ENCODE measurements at regions not wholly inside any gene's neighbourhood (a gene's known extent, or its start where the extent isn't known, plus 50 kb on each side); places are given as distances from the start of the nearest gene placed in this dataset.
"Not testable (repeated sequence)": the region's sequence is repeated elsewhere in the genome, so short reads cannot be mapped to it uniquely, and the experiment has no call there.

DNA sequence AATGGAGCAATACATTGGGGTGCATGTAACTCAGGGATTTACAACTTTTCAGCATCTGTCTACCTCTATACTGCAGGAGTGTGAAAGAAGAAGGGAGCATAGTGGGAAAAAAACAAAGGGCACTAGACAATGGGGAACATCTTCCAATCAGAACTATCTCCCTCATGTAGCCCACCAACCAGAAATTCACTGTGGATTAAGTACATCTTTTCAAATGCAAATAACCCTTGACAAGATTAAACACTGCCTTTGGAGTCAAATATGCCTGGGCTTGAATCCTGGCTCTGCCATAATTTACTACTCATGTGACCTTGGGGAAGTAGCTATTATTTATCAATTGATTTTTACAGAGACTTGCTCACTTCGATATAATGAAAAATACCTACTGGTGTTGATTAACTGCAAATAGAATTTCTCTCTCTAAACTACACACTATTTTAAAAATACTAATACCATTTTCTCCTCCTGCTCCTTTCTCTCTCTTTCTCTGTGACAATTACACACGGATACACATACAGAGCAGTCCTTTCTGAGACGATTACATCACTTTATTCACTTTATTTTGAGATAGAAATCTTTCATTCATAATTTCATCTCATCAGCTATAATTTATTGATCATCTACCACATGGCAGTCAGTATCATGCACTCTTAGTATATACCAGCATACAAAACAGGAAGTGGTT, 783.7 kb downstream of the FRK start:
- Histone ChIP-seq H3K36me3 (ENCODE audit: insufficient read depth, low read length) (no peaks in the 10 kb centered on the region), H3K4me1 (ENCODE audit: insufficient read depth, low read length) (no peaks in the 10 kb centered on the region), H3K9me3 (ENCODE audit: control insufficient read depth, insufficient read depth, low read length) (peaks cover 4% of the 10 kb centered on the region; the same call in 1 of the 2 replicates), H3K9ac (ENCODE audit: low read depth, low read length) (no peak overlapping the region)

GRCh38 chr6:115272311-115272710, 788.4 kb downstream of the FRK start:
- peaks cover 3% of the 10 kb centered on the region; the same call in 1 of the 2 replicates for H3K4me1 ChIP-seq (ENCODE audit: insufficient read depth, low read length)
- no peaks in the 10 kb centered on the region for H3K36me3 ChIP-seq (ENCODE audit: insufficient read depth, low read length)
- H3K9ac ChIP-seq (ENCODE audit: low read depth, low read length): no peak overlapping the region

GRCh38 chr6:115271434-115271833, 789.3 kb downstream of the FRK start:
- Histone ChIP-seq H3K36me3 (ENCODE audit: insufficient read depth, low read length) (no peaks in the 10 kb centered on the region), H3K9me3 (ENCODE audit: control insufficient read depth, insufficient read depth, low read length) (peaks cover 4% of the 10 kb centered on the region; the same call in 1 of the 2 replicates), H3K9ac (ENCODE audit: low read depth, low read length) (no peak overlapping the region), H3K4me1 (ENCODE audit: insufficient read depth, low read length) (peaks cover 3% of the 10 kb centered on the region; the same call in 1 of the 2 replicates)

More at GRCh38 chr6:115272311-115272710, 788.4 kb downstream of the FRK start:
- H3K9me3 ChIP-seq (ENCODE audit: control insufficient read depth, insufficient read depth, low read length): peaks cover 4% of the 10 kb centered on the region; the same call in 1 of the 2 replicates

- H3K9me3 ChIP-seq (ENCODE audit: control insufficient read depth, insufficient read depth, low read length): peaks cover 4% of the 10 kb centered on the region; the same call in 1 of the 2 replicates
- no peaks in the 10 kb centered on the region for H3K36me3 ChIP-seq (ENCODE audit: insufficient read depth, low read length)
- peaks cover 3% of the 10 kb centered on the region; the same call in 1 of the 2 replicates for H3K4me1 ChIP-seq (ENCODE audit: insufficient read depth, low read length)
- H3K9ac ChIP-seq (ENCODE audit: low read depth, low read length): no peak overlapping the region
These were observed 789.7 kb downstream of the FRK start for GRCh38 chr6:115270953-115271352.

DNA sequence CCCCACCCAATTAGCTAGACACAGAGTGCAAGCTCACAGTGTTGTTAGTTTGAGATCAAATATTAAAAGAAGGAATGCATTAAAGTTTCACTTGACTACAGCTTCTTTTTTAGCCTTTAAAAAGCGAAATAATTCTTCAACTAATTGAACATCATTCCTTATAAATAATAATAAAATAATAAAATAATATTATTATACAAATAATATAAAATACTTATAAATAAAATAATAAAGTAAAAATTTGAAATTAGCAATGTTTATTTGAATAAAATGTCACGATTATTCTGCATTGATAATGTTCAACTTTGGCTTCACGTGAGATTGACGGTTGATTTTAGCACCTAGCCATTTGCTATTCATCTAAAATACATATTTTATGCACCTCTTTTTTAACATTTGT, 819.3 kb downstream of the FRK start:
- Histone ChIP-seq H3K36me3 (ENCODE audit: insufficient read depth, low read length) (no peaks in the 10 kb centered on the region), H3K9me3 (ENCODE audit: control insufficient read depth, insufficient read depth, low read length) (no peaks in the 10 kb centered on the region), H3K9ac (ENCODE audit: low read depth, low read length) (no peak overlapping the region), H3K4me1 (ENCODE audit: insufficient read depth, low read length) (no peaks in the 10 kb centered on the region)

GRCh38 chr6:115221198-115221597, 839.5 kb downstream of the FRK start:
- Histone ChIP-seq H3K9ac (ENCODE audit: low read depth, low read length) (no peak overlapping the region), H3K4me1 (ENCODE audit: insufficient read depth, low read length) (no peaks in the 10 kb centered on the region), H3K9me3 (ENCODE audit: control insufficient read depth, insufficient read depth, low read length) (no peaks in the 10 kb centered on the region; the same call in 1 of the 2 replicates), H3K36me3 (ENCODE audit: insufficient read depth, low read length) (no peaks in the 10 kb centered on the region)

DNA sequence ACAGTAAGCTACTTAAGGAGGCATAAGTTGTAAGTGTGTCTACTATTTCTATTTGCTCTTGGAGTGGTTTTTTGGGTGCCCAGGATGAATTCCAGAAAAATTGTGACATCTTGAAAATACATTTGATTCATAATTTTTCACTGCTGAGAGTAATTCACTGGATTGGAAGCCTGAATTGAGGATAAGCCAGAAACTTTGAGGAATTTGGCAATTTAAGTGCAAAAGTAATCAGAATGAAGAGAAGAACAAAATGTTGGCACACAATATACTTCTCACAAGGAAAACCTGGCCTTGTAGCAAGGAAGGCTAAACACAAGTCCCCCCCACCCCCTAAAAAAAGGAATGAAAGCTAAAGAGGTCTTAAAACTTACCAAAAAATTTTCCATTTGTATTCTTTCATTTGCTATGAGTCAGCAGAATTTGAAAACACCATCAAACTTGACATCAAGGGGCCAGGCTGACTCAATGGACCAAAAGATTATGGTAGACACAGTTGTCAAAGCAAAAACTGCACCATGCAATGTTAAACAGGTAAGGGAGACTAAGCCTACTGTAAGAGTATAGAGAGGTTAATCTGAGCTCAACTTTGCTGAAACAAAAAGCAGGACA, 840.0 kb downstream of the FRK start:
- no peaks in the 10 kb centered on the region for H3K36me3 ChIP-seq (ENCODE audit: insufficient read depth, low read length)
- H3K9me3 ChIP-seq (ENCODE audit: control insufficient read depth, insufficient read depth, low read length): no peaks in the 10 kb centered on the region; the same call in 1 of the 2 replicates
- no peak overlapping the region for H3K9ac ChIP-seq (ENCODE audit: low read depth, low read length)
- no peaks in the 10 kb centered on the region for H3K4me1 ChIP-seq (ENCODE audit: insufficient read depth, low read length)

DNA sequence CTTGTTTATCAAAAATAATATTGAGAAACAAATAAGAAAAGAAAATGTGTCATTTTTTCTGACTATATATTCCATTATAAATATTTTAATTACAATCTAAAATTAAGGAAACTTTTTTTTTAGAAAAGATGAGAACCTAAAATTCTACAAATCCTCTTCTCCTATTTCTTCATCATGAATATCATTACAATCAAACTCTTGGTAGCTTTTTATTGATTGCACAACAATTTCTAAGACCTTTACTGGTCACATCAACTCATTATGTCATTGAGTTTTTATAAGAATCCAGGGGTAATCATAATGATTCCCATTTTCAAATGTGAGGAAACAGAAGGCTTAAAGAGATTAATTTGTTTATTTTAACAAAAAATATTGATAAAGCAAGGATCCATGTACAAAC, 841.0 kb downstream of the FRK start:
- no peaks in the 10 kb centered on the region for H3K36me3 ChIP-seq (ENCODE audit: insufficient read depth, low read length)
- H3K9ac ChIP-seq (ENCODE audit: low read depth, low read length): no peak overlapping the region
- no peaks in the 10 kb centered on the region; the same call in 1 of the 2 replicates for H3K9me3 ChIP-seq (ENCODE audit: control insufficient read depth, insufficient read depth, low read length)
- no peaks in the 10 kb centered on the region for H3K4me1 ChIP-seq (ENCODE audit: insufficient read depth, low read length)

DNA sequence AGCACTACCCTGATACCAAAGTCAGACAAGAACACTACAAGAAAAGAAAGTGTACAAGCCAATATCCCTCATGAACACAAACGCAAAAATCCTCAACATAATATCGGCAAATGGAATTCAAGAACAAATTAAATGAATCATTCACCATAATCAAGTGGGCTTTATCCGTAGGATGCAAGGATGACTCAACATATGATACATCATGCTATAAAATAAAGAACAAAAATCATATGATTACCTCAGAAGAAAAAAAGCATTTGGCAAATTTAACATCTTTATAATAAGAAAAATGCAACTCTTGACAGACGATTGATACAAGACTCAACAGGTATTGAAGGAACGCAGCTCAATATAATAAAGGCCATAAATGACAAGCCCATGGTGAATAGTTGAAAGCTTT, 843.9 kb downstream of the FRK start:
- Histone ChIP-seq H3K36me3 (ENCODE audit: insufficient read depth, low read length) (no peaks in the 10 kb centered on the region), H3K9ac (ENCODE audit: low read depth, low read length) (no peak overlapping the region), H3K9me3 (ENCODE audit: control insufficient read depth, insufficient read depth, low read length) (no peaks in the 10 kb centered on the region), H3K4me1 (ENCODE audit: insufficient read depth, low read length) (no peaks in the 10 kb centered on the region)

GRCh38 chr6:115214283-115214682, 846.4 kb downstream of the FRK start:
- no peak overlapping the region for H3K9ac ChIP-seq (ENCODE audit: low read depth, low read length)
- H3K9me3 ChIP-seq (ENCODE audit: control insufficient read depth, insufficient read depth, low read length): no peaks in the 10 kb centered on the region
- no peaks in the 10 kb centered on the region for H3K36me3 ChIP-seq (ENCODE audit: insufficient read depth, low read length)
- no peaks in the 10 kb centered on the region for H3K4me1 ChIP-seq (ENCODE audit: insufficient read depth, low read length)

DNA sequence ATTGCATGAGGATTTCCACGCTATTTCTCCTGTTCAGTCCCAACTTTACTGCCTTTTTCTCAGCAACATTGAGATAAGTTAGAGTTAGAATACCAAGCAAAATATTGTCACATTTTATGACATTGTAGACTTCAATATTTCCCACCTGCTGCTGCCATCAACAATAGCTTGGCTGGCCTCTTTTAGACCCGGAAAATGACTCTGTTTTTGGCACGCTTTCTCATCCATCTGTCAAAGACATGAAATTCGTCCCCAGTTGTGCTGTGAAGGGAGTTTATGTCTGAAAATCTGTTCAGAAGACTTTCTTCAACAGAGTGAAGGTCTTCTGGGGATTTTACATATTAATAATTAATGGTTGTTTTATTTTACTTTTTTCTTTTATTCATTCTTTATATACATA, 857.3 kb downstream of the FRK start:
- H3K9me3 ChIP-seq (ENCODE audit: control insufficient read depth, insufficient read depth, low read length): no peaks in the 10 kb centered on the region
- no peaks in the 10 kb centered on the region for H3K4me1 ChIP-seq (ENCODE audit: insufficient read depth, low read length)
- H3K9ac ChIP-seq (ENCODE audit: low read depth, low read length): no peak overlapping the region
- H3K36me3 ChIP-seq (ENCODE audit: insufficient read depth, low read length): no peaks in the 10 kb centered on the region

GRCh38 chr6:115194981-115195638, 852.3 kb upstream of the HS3ST5 start:
- H3K4me1 ChIP-seq (ENCODE audit: insufficient read depth, low read length): no peaks in the 10 kb centered on the region
- H3K9me3 ChIP-seq (ENCODE audit: control insufficient read depth, insufficient read depth, low read length): no peaks in the 10 kb centered on the region; the same call in 1 of the 2 replicates
- H3K9ac ChIP-seq (ENCODE audit: low read depth, low read length): no peak overlapping the region
- H3K36me3 ChIP-seq (ENCODE audit: insufficient read depth, low read length): no peaks in the 10 kb centered on the region

DNA sequence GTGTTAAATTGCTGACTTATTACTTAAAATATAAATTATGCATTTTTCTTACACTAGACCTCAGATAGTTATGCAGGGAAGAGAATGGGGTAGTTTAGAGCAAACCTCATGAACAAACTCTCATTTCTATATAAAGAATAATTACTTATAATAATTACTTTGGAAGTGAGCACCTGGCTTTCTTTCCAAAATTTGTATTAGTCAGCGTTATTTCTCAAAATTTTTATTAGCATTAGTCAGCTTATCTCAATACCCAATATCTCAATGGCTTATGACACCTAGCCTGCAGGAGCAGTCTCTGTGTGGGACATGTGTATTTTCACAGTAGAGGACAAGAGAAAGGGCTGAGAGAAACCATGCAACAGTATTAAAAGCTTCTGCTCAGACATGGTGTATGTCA, 849.2 kb upstream of the HS3ST5 start:
- Histone ChIP-seq H3K9me3 (ENCODE audit: control insufficient read depth, insufficient read depth, low read length) (no peaks in the 10 kb centered on the region), H3K36me3 (ENCODE audit: insufficient read depth, low read length) (no peaks in the 10 kb centered on the region), H3K4me1 (ENCODE audit: insufficient read depth, low read length) (no peaks in the 10 kb centered on the region), H3K9ac (ENCODE audit: low read depth, low read length) (no peak overlapping the region)

DNA sequence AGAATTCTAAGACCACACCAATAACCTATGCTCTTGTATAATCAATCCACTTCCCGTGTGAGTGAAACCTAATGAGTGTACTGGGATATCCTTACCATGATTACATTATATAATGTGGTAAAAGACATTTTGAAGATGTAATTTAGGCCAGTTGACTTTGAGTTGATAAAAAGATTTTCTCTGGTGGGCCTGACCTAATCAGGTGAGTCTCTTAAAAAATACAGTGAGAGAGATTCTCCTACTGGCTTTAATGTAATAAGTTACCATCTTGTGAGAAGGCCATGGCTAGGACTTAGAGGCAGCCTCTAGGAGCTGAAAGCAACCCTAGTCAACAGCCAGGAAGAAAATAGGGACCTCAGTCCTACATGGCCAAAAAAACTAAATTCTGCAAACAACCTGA, 847.7 kb upstream of the HS3ST5 start:
- Histone ChIP-seq H3K9me3 (ENCODE audit: control insufficient read depth, insufficient read depth, low read length) (no peaks in the 10 kb centered on the region), H3K4me1 (ENCODE audit: insufficient read depth, low read length) (no peaks in the 10 kb centered on the region), H3K36me3 (ENCODE audit: insufficient read depth, low read length) (no peaks in the 10 kb centered on the region), H3K9ac (ENCODE audit: low read depth, low read length) (no peak overlapping the region)

DNA sequence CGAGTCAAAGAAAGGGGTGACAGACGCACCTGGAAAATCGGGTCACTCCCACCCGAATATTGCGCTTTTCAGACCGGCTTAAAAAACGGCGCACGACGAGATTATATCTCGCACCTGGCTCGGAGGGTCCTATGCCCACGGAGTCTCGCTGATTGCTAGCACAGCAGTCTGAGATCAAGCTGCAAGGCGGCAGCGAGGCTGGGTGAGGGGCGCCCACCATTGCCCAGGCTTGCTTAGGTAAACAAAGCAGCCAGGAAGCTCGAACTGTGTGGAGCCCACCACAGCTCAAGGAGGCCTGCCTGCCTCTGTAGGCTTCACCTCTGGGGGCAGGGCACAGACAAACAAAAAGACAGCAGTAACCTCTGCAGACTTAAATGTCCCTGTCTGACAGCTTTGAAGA, 832.6 kb upstream of the HS3ST5 start:
- not testable (repeated sequence) for H3K9ac ChIP-seq (ENCODE audit: low read depth, low read length); H3K36me3 ChIP-seq (ENCODE audit: insufficient read depth, low read length); H3K9me3 ChIP-seq (ENCODE audit: control insufficient read depth, insufficient read depth, low read length); H3K4me1 ChIP-seq (ENCODE audit: insufficient read depth, low read length)
